Uterus (tissue), 3 donors: ENCODE measurements at regions not wholly inside any gene's neighbourhood (a gene's known extent, or its start where the extent isn't known, plus 50 kb on each side); places are given as distances from the start of the nearest gene placed in this dataset.
A peak's percentile ranks its signal among the peaks of the same experiment; 100 is the strongest.
"Not testable (repeated sequence)": the region's sequence is repeated elsewhere in the genome, so short reads cannot be mapped to it uniquely, and the experiment has no call there.

Source experiments
- DNase-seq, 2 donors: peaks; one replicate each; pipeline ENCODE4 v3.0.0-alpha.2; 2019 to 2020
- H3K27ac ChIP-seq, 2 donors: fragments of 200-600 bp; sonication (generic); 1 replicate in 1 of 2; 2 replicates in 1 of 2; pipeline ENCODE4 v1.5.1; 2016 to 2018
- H3K27me3 ChIP-seq, 2 donors: fragments of 200-600 bp; sonication (generic); one replicate each; pipeline ENCODE4 v1.5.1; 2018 to 2019; ENCODE audit warnings: control low read depth in 1 of 2
- H3K36me3 ChIP-seq, 2 donors: fragments of 200-600 bp; sonication (generic); one replicate each; pipeline ENCODE4 v1.5.1; 2019; ENCODE audit warnings: control low read depth in 1 of 2
- H3K4me1 ChIP-seq, 2 donors: fragments of 200-600 bp; sonication (generic); one replicate each; pipeline ENCODE4 v1.5.1; 2018 to 2019; ENCODE audit warnings: control low read depth in 1 of 2
- H3K4me3 ChIP-seq, 2 donors: fragments of 200-600 bp; sonication (generic); 1 replicate in 1 of 2; 2 replicates in 1 of 2; pipeline ENCODE4 v1.5.1; 2018 to 2019; ENCODE audit warnings: mild to moderate bottlenecking in 1 of 2
- H3K9me3 ChIP-seq, 2 donors: fragments of 200-600 bp; sonication (generic); one replicate each; pipeline ENCODE4 v1.5.1; 2019; ENCODE audit warnings: control low read depth in 1 of 2
- CTCF ChIP-seq, 4 experiments: fragments of 200-600 bp in 2 of 4; fragments of 450-650 bp in 2 of 4; sonication (generic) in 2 of 4; IDR thresholded peaks; one replicate each; pipeline ENCODE4 v1.5.1; 2016 to 2019; ENCODE audit warnings: antibody characterized with exemption in 4 of 4, mild to moderate bottlenecking in 2 of 4, moderate library complexity in 1 of 4
- POLR2A ChIP-seq, 2 donors: fragments of 450-650 bp; IDR thresholded peaks; one replicate each; pipeline ENCODE4 v1.6.1; 2016; ENCODE audit warnings: antibody characterized with exemption in 2 of 2, mild to moderate bottlenecking in 1 of 2, moderate library complexity in 1 of 2
- intact Hi-C: fragments of 100-400 bp; cut with DNase I; formaldehyde crosslinking; loops from one replicate; pipeline ENCODE4 v1.15.1; 2023; ENCODE audit warnings: low total_unique reads
- donor health status: DM: yes; HTN: yes; CAD: no.

- no peaks in the 10 kb centered on the region for H3K9me3 ChIP-seq
- H3K27me3 ChIP-seq, result no peaks in the 10 kb centered on the region
- H3K36me3 ChIP-seq, result no peaks in the 10 kb centered on the region
- TF ChIP-seq CTCF (IDR thresholded peaks at IDR 0.05) (no peak), POLR2A (IDR thresholded peaks at IDR 0.05) (no peak)
- intact Hi-C loops, result no loop called here
- no peak overlapping the region for H3K4me3 ChIP-seq
- no peak overlapping the region for H3K27ac ChIP-seq
- H3K4me1 ChIP-seq, result no peaks in the 10 kb centered on the region
- DNase-seq, result no peak
Observed at GRCh38 chr16:27600381-27600780, 50.4 kb downstream of the KATNIP start.

- intact Hi-C loops, result no loop called here
Observed at GRCh38 chr16:27602103-27602502, 52.2 kb downstream of the KATNIP start.

GRCh38 chr16:27605500-27606106, 55.7 kb downstream of the KATNIP start:
- DNase-seq, H3K4me3 ChIP-seq, H3K4me1 ChIP-seq, H3K36me3 ChIP-seq, H3K9me3 ChIP-seq, intact Hi-C loops, H3K27me3 ChIP-seq, H3K27ac ChIP-seq: not testable (repeated sequence)
- peak; percentile 15 to 26 (median 19) for TF ChIP-seq CTCF (IDR thresholded peaks at IDR 0.05)

More at GRCh38 chr16:27602103-27602502, 52.2 kb downstream of the KATNIP start:
- Histone ChIP-seq H3K27ac (no peak overlapping the region), H3K4me3 (no peak overlapping the region), H3K4me1 (no peaks in the 10 kb centered on the region), H3K36me3 (no peaks in the 10 kb centered on the region), H3K9me3 (no peaks in the 10 kb centered on the region), H3K27me3 (no peaks in the 10 kb centered on the region)
- DNase-seq, result no peak
- no peak for TF ChIP-seq POLR2A (IDR thresholded peaks at IDR 0.05)
- TF ChIP-seq CTCF (IDR thresholded peaks at IDR 0.05), result no peak

DNA sequence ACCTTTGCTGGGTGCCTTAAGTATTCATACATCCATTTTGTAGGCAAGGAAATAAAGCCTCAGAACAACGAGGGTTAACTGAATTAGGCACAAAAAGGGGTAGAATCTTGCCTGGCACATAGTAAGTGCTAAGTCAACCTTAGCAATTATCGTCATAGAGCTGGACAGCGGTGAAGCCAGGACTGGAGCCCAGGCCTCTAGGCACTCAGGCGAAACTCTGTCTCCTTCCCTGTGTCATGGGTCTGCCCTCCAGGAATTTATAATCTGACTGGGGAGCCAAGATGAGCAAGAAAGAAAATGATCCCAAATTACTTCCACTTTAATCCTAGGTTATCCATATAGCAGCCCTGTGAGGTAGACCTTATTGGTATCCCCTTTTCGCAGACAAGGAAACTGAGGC, 61.4 kb downstream of the KATNIP start:
- no peak overlapping the region for H3K4me3 ChIP-seq
- no peak for TF ChIP-seq CTCF (IDR thresholded peaks at IDR 0.05)
- TF ChIP-seq POLR2A (IDR thresholded peaks at IDR 0.05), result no peak
- H3K27me3 ChIP-seq, result no peaks in the 10 kb centered on the region
- intact Hi-C loops, result no loop called here
- no peaks in the 10 kb centered on the region for H3K36me3 ChIP-seq
- no peak overlapping the region for H3K27ac ChIP-seq
- DNase-seq, result no peak
- no peaks in the 10 kb centered on the region for H3K9me3 ChIP-seq
- H3K4me1 ChIP-seq, result no peaks in the 10 kb centered on the region

DNA sequence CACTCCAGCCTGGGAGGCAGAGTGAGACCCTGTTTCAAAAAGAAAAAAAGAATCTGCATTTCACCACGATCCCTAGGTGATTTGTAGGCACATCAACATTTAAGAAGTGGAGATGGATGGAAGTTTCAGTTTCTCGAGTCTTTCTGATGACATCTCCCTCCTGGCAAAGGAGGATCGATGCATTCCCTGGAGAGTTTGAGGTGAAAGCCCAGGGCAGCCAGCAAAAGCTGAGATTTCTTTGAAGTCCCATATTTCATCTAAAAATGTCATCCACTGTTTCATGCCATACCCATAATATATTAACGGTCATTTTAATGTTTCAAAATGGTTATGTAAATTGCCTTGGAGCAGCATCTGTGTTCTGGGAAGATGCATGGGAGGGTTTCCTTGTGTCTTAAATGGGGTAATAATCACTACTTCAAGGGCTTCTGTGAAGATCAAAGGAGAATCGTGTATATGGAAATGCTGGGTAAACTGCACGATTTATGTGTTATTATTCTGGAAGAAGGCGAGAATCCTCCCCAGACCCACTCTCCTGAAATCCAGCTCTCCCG, 63.4 kb downstream of the KATNIP start:
- Histone ChIP-seq H3K4me3 (no peak overlapping the region), H3K9me3 (no peaks in the 10 kb centered on the region), H3K27ac (no peak overlapping the region), H3K27me3 (no peaks in the 10 kb centered on the region), H3K4me1 (no peaks in the 10 kb centered on the region), H3K36me3 (no peaks in the 10 kb centered on the region)
- intact Hi-C loops, result no loop called here
- no peak for DNase-seq
- TF ChIP-seq CTCF (IDR thresholded peaks at IDR 0.05), result no peak
- no peak for TF ChIP-seq POLR2A (IDR thresholded peaks at IDR 0.05)
